Colonic mucosa (tissue), 4 donors: ENCODE measurements at regions not wholly inside any gene's neighbourhood (a gene's known extent, or its start where the extent isn't known, plus 50 kb on each side); places are given as distances from the start of the nearest gene placed in this dataset.

Source experiments
- DNase-seq: peaks from one replicate; pipeline ENCODE4 v3.0.0-alpha.2; 2020
- H3K27ac ChIP-seq: fragments of 200-600 bp; one replicate; pipeline ENCODE4 v1.8.0; 2021
- H3K27me3 ChIP-seq: fragments of 200-600 bp; one replicate; pipeline ENCODE4 v1.8.0; 2021
- H3K36me3 ChIP-seq: fragments of 200-600 bp; one replicate; pipeline ENCODE4 v1.8.0; 2021
- H3K4me1 ChIP-seq: fragments of 200-600 bp; one replicate; pipeline ENCODE4 v1.8.0; 2021; ENCODE audit warnings: mild to moderate bottlenecking
- H3K4me3 ChIP-seq: fragments of 200-600 bp; one replicate; pipeline ENCODE4 v1.8.0; 2021
- H3K9ac ChIP-seq, 2 donors: one replicate each; pipeline ENCODE4 v1.7.0; 2013; ENCODE audit warnings: control low read depth in 2 of 2, low read depth in 2 of 2, low read length in 2 of 2
- H3K9me3 ChIP-seq: fragments of 200-600 bp; one replicate; pipeline ENCODE4 v1.8.0; 2021
- CTCF ChIP-seq: fragments of 200-600 bp; IDR thresholded peaks from one replicate; pipeline ENCODE4 v1.8.0; 2022; ENCODE audit warnings: antibody characterized with exemption, mild to moderate bottlenecking
- intact Hi-C: fragments of 100-400 bp; cut with DNase I; formaldehyde crosslinking; loops from one replicate; pipeline ENCODE4 v1.14.1; 2022
- donor health status: healthy.
- donor health status: DM: no; HTN: no; CAD: no.
- donor health status: DM: no; HTN: no; CAD: no.

GRCh38 chr3:28066020-28066419, 175.4 kb upstream of the CMC1 start:
- DNase-seq = no peak
- intact Hi-C loops = no loop called here

GRCh38 chr3:28067014-28067413, 174.4 kb upstream of the CMC1 start:
- H3K4me1 ChIP-seq = no peaks in the 10 kb centered on the region
- no peak overlapping the region for H3K9ac ChIP-seq

More at GRCh38 chr3:28066020-28066419, 175.4 kb upstream of the CMC1 start:
- Histone ChIP-seq H3K27me3 (no peaks in the 10 kb centered on the region), H3K27ac (no peak overlapping the region), H3K36me3 (no peaks in the 10 kb centered on the region), H3K4me1 (no peaks in the 10 kb centered on the region), H3K9me3 (no peaks in the 10 kb centered on the region), H3K9ac (no peak overlapping the region), H3K4me3 (no peak overlapping the region)
- TF ChIP-seq CTCF = no peak

GRCh38 chr3:28068342-28068741, 173.1 kb upstream of the CMC1 start:
- Histone ChIP-seq H3K27me3 (no peaks in the 10 kb centered on the region), H3K36me3 (no peaks in the 10 kb centered on the region), H3K9me3 (no peaks in the 10 kb centered on the region), H3K9ac (no peak overlapping the region), H3K27ac (peak overlapping the region; percentile 40), H3K4me3 (no peak overlapping the region), H3K4me1 (no peaks in the 10 kb centered on the region)
- no peak for DNase-seq
- TF ChIP-seq CTCF = no peak
- intact Hi-C loops = no loop called here

More at GRCh38 chr3:28067014-28067413, 174.4 kb upstream of the CMC1 start:
- intact Hi-C loops = no loop called here
- H3K27me3 ChIP-seq = no peaks in the 10 kb centered on the region
- no peak overlapping the region for H3K27ac ChIP-seq
- H3K36me3 ChIP-seq = no peaks in the 10 kb centered on the region
- no peaks in the 10 kb centered on the region for H3K9me3 ChIP-seq
- TF ChIP-seq CTCF = no peak
- H3K4me3 ChIP-seq = no peak overlapping the region
- DNase-seq = no peak

- Histone ChIP-seq H3K27ac (no peak overlapping the region), H3K27me3 (no peaks in the 10 kb centered on the region), H3K4me3 (no peak overlapping the region), H3K9me3 (no peaks in the 10 kb centered on the region), H3K9ac (no peak overlapping the region), H3K4me1 (no peaks in the 10 kb centered on the region), H3K36me3 (no peaks in the 10 kb centered on the region)
- TF ChIP-seq CTCF = no peak
- DNase-seq = no peak
- intact Hi-C loops = no loop called here
Observed at GRCh38 chr3:28069438-28069837, 172.0 kb upstream of the CMC1 start.

GRCh38 chr3:28076246-28076645, 165.2 kb upstream of the CMC1 start:
- DNase-seq = no peak

More at GRCh38 chr3:28076246-28076645, 165.2 kb upstream of the CMC1 start:
- no peak for TF ChIP-seq CTCF
- H3K9me3 ChIP-seq = no peaks in the 10 kb centered on the region
- intact Hi-C loops = no loop called here
- no peaks in the 10 kb centered on the region for H3K36me3 ChIP-seq
- no peak overlapping the region for H3K9ac ChIP-seq
- no peaks in the 10 kb centered on the region for H3K4me1 ChIP-seq
- no peak overlapping the region for H3K4me3 ChIP-seq
- H3K27ac ChIP-seq = no peak overlapping the region
- H3K27me3 ChIP-seq = no peaks in the 10 kb centered on the region
